ENCODE measurements at regions not wholly inside any gene's neighbourhood (a gene's known extent, or its start where the extent isn't known, plus 50 kb on each side); places are given as distances from the start of the nearest gene placed in this dataset.

DNA sequence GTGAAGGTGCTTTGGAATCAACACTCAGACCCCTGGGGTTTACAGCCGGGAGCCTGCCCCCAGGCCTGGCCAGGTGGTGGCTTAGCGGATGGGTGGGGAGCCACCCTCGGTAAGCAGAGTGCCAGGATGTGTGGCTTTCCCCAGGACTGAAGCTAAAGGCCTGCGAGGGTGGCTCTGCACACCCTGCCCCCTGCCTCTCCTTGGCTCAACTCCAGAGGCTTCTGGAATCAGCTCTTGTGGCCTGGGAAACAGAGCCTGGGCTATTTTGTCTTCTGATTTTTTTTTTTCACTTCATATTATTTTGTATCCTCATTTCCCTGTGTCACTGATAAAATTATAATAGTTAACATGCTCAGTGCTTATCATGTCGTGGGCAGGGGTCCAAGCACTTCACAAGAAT lies 79.8 kb downstream of the RHOB start:
- ATAC-seq (no peak), DNase-seq (no peak)
- Mint-ChIP-seq H3K36me3 (no peaks in the 10 kb centered on the region), H3K27ac (no peak overlapping the region), H3K27me3 (ENCODE audit: low read depth in 2 of 2) (no peaks in the 10 kb centered on the region), H3K9me3 (no peaks in the 10 kb centered on the region), H3K4me1 (peaks cover 0 to 5% of the 10 kb centered on the region in 2 donors), H3K4me3 (no peak overlapping the region)
- Histone ChIP-seq H3K27ac (ENCODE audit: low read length) (no peak overlapping the region), H3K4me1 (ENCODE audit: control insufficient read depth, insufficient read depth, low read length) (peaks cover 9% of the 10 kb centered on the region), H3K9me3 (ENCODE audit: control insufficient read depth, insufficient read depth, low read length) (no peaks in the 10 kb centered on the region), H3K4me3 (ENCODE audit: low read length) (no peak overlapping the region), H3K36me3 (ENCODE audit: control insufficient read depth, insufficient read depth, low read length) (no peaks in the 10 kb centered on the region), H3K27me3 (ENCODE audit: control insufficient read depth, insufficient read depth, low read length) (no peaks in the 10 kb centered on the region)
- intact Hi-C loops (cut with micrococcal nuclease), result no loop called here
- 47% methylated on average over 5 of the region's 5 CpGs for WGBS (ENCODE audit: insufficient coverage)
- TF ChIP-seq, protein P1, sequence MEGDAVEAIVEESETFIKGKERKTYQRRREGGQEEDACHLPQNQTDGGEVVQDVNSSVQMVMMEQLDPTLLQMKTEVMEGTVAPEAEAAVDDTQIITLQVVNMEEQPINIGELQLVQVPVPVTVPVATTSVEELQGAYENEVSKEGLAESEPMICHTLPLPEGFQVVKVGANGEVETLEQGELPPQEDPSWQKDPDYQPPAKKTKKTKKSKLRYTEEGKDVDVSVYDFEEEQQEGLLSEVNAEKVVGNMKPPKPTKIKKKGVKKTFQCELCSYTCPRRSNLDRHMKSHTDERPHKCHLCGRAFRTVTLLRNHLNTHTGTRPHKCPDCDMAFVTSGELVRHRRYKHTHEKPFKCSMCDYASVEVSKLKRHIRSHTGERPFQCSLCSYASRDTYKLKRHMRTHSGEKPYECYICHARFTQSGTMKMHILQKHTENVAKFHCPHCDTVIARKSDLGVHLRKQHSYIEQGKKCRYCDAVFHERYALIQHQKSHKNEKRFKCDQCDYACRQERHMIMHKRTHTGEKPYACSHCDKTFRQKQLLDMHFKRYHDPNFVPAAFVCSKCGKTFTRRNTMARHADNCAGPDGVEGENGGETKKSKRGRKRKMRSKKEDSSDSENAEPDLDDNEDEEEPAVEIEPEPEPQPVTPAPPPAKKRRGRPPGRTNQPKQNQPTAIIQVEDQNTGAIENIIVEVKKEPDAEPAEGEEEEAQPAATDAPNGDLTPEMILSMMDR (IDR thresholded peaks at IDR 0.05), result no peak

DNA sequence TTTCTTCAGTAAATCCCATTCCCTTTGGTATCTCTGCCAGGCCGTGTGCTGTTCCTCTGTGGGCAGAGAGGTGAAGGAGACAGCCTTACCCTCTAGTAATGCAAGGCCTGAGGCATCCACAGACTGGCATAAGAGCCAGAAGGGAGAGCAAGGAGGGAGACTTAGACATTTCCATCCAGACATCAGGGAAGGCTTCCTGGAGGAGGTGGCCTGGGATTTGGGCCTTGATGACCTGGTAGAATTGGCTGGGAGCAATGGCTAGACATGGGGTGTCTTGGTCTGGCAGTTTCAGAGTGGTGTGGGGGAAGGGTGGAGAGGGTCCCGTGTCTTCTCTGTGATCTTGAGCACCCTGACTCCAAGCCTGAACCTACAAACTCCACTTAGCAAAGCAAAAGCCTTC lies 81.8 kb downstream of the RHOB start:
- ATAC-seq (no peak), DNase-seq (no peak)
- H3K36me3 Mint-ChIP-seq, result no peaks in the 10 kb centered on the region
- H3K4me1 Mint-ChIP-seq, result peaks cover 0 to 5% of the 10 kb centered on the region in 2 donors
- H3K27me3 Mint-ChIP-seq (ENCODE audit: low read depth in 2 of 2), result no peaks in the 10 kb centered on the region
- no peaks in the 10 kb centered on the region for H3K9me3 ChIP-seq (ENCODE audit: control insufficient read depth, insufficient read depth, low read length)
- no peaks in the 10 kb centered on the region for H3K27me3 ChIP-seq (ENCODE audit: control insufficient read depth, insufficient read depth, low read length)
- TF ChIP-seq, protein P1 (IDR thresholded peaks at IDR 0.05), result no peak
- H3K4me3 Mint-ChIP-seq, result no peak overlapping the region
- no peak overlapping the region for H3K27ac Mint-ChIP-seq
- 67% methylated on average over 1 of the region's 2 CpGs for WGBS (ENCODE audit: insufficient coverage)
- no peaks in the 10 kb centered on the region for H3K36me3 ChIP-seq (ENCODE audit: control insufficient read depth, insufficient read depth, low read length)
- H3K9me3 Mint-ChIP-seq, result no peaks in the 10 kb centered on the region
- H3K27ac ChIP-seq (ENCODE audit: low read length), result no peak overlapping the region
- peaks cover 9% of the 10 kb centered on the region for H3K4me1 ChIP-seq (ENCODE audit: control insufficient read depth, insufficient read depth, low read length)
- intact Hi-C loops (cut with micrococcal nuclease), result no loop called here
- H3K4me3 ChIP-seq (ENCODE audit: low read length), result no peak overlapping the region

GRCh38 chr2:20530520-20530919 lies 83.6 kb downstream of the RHOB start:
- no peak for DNase-seq
- H3K36me3 ChIP-seq (ENCODE audit: control insufficient read depth, insufficient read depth, low read length), result no peaks in the 10 kb centered on the region
- no peak for ATAC-seq
- H3K4me3 Mint-ChIP-seq, result no peak overlapping the region
- no peaks in the 10 kb centered on the region for H3K9me3 ChIP-seq (ENCODE audit: control insufficient read depth, insufficient read depth, low read length)
- peaks cover 0 to 3% of the 10 kb centered on the region in 2 donors for H3K4me1 Mint-ChIP-seq
- H3K27ac Mint-ChIP-seq, result no peak overlapping the region
- H3K4me1 ChIP-seq (ENCODE audit: control insufficient read depth, insufficient read depth, low read length), result no peaks in the 10 kb centered on the region
- TF ChIP-seq, protein P1 (IDR thresholded peaks at IDR 0.05), result no peak
- no peaks in the 10 kb centered on the region for H3K27me3 ChIP-seq (ENCODE audit: control insufficient read depth, insufficient read depth, low read length)
- H3K36me3 Mint-ChIP-seq, result no peaks in the 10 kb centered on the region
- no peak overlapping the region for H3K27ac ChIP-seq (ENCODE audit: low read length)
- H3K27me3 Mint-ChIP-seq (ENCODE audit: low read depth in 2 of 2), result peaks cover 2 to 6% of the 10 kb centered on the region in 2 donors
- WGBS (ENCODE audit: insufficient coverage), result 89% methylated on average over 6 of the region's 6 CpGs
- H3K4me3 ChIP-seq (ENCODE audit: low read length), result no peak overlapping the region
- H3K9me3 Mint-ChIP-seq, result no peaks in the 10 kb centered on the region
- intact Hi-C loops (cut with micrococcal nuclease), result no loop called here

GRCh38 chr2:20531633-20532262 lies 84.9 kb downstream of the RHOB start:
- Mint-ChIP-seq H3K27ac (no peak overlapping the region), H3K4me1 (peaks cover 0 to 3% of the 10 kb centered on the region in 2 donors), H3K36me3 (no peaks in the 10 kb centered on the region), H3K9me3 (no peaks in the 10 kb centered on the region), H3K27me3 (ENCODE audit: low read depth in 2 of 2) (peaks cover 2 to 6% of the 10 kb centered on the region in 2 donors), H3K4me3 (no peak overlapping the region)
- intact Hi-C loops (cut with micrococcal nuclease), result no loop called here
- H3K27ac ChIP-seq (ENCODE audit: low read length), result no peak overlapping the region
- WGBS (ENCODE audit: insufficient coverage), result 81% methylated on average over 8 of the region's 8 CpGs
- H3K4me3 ChIP-seq (ENCODE audit: low read length), result no peak overlapping the region
- ATAC-seq (no peak), DNase-seq (no peak)
- H3K4me1 ChIP-seq (ENCODE audit: control insufficient read depth, insufficient read depth, low read length), result no peaks in the 10 kb centered on the region
- no peaks in the 10 kb centered on the region for H3K27me3 ChIP-seq (ENCODE audit: control insufficient read depth, insufficient read depth, low read length)
- TF ChIP-seq, protein P1 (IDR thresholded peaks at IDR 0.05), result no peak
- no peaks in the 10 kb centered on the region for H3K9me3 ChIP-seq (ENCODE audit: control insufficient read depth, insufficient read depth, low read length)
- H3K36me3 ChIP-seq (ENCODE audit: control insufficient read depth, insufficient read depth, low read length), result no peaks in the 10 kb centered on the region
